H9 (cell line): ENCODE measurements at regions not wholly inside any gene's neighbourhood (a gene's known extent, or its start where the extent isn't known, plus 50 kb on each side); places are given as distances from the start of the nearest gene placed in this dataset.

ENCODE experiments used
- DNase-seq: peaks from one replicate; pipeline ENCODE4 v3.0.0-alpha.2; 2017
- H2AFZ ChIP-seq: one replicate; pipeline ENCODE4 v1.6.1; 2013; ENCODE audit warnings: mild to moderate bottlenecking, low read length, control low read depth, moderate library complexity
- H2AK5ac ChIP-seq: 2 replicates; pipeline ENCODE4 v1.6.1; 2013; ENCODE audit warnings: low read length, control low read depth, mixed read lengths; ENCODE audit not compliant: insufficient read length
- H2BK120ac ChIP-seq: one replicate; pipeline ENCODE4 v1.6.1; 2013; ENCODE audit warnings: low read depth, mild to moderate bottlenecking, low read length, control low read depth, inconsistent platforms; ENCODE audit not compliant: poor library complexity, severe bottlenecking
- H2BK12ac ChIP-seq: 2 replicates; pipeline ENCODE4 v1.6.1; 2013; ENCODE audit warnings: low read length, control low read depth, mixed read lengths, low read depth; ENCODE audit not compliant: insufficient read length
- H2BK15ac ChIP-seq: 2 replicates; pipeline ENCODE4 v1.6.1; 2013; ENCODE audit warnings: low read depth, low read length, control low read depth
- H2BK20ac ChIP-seq: one replicate; pipeline ENCODE4 v1.6.1; 2013; ENCODE audit warnings: low read depth, mild to moderate bottlenecking, low read length, control low read depth, inconsistent platforms; ENCODE audit not compliant: poor library complexity, severe bottlenecking
- H2BK5ac ChIP-seq: 2 replicates; pipeline ENCODE4 v1.6.1; 2013; ENCODE audit warnings: low read length, control low read depth, mixed read lengths; ENCODE audit not compliant: insufficient read length
- H3K14ac ChIP-seq: 2 replicates; pipeline ENCODE4 v1.6.1; 2013; ENCODE audit warnings: low read length, control low read depth; ENCODE audit not compliant: insufficient read depth
- H3K18ac ChIP-seq: 2 replicates; pipeline ENCODE4 v1.6.1; 2013; ENCODE audit warnings: low read depth, mild to moderate bottlenecking, mixed read lengths, low read length, control low read depth; ENCODE audit not compliant: insufficient read length
- H3K23ac ChIP-seq: 2 replicates; pipeline ENCODE4 v1.6.1; 2013; ENCODE audit warnings: low read length, control low read depth, mixed read lengths, low read depth; ENCODE audit not compliant: insufficient read length
- H3K23me2 ChIP-seq: 2 replicates; pipeline ENCODE4 v1.6.1; 2013; ENCODE audit warnings: low read depth, mild to moderate bottlenecking, mixed read lengths, low read length, control low read depth; ENCODE audit not compliant: insufficient read length, poor library complexity, severe bottlenecking
- H3K27ac ChIP-seq: 2 replicates; pipeline ENCODE4 v1.5.1; 2013; ENCODE audit warnings: low read length, control low read depth, mixed read lengths, low read depth; ENCODE audit not compliant: insufficient read length
- H3K27me3 ChIP-seq: 2 replicates; pipeline ENCODE4 v1.6.1; 2013; ENCODE audit warnings: low read length, control low read depth, inconsistent platforms; ENCODE audit not compliant: insufficient read depth
- H3K4ac ChIP-seq: 2 replicates; pipeline ENCODE4 v1.6.1; 2013; ENCODE audit warnings: low read depth, mild to moderate bottlenecking, control low read depth, inconsistent platforms, low read length, moderate library complexity
- H3K4me1 ChIP-seq: 2 replicates; pipeline ENCODE4 v1.6.1; 2013; ENCODE audit warnings: low read length, control low read depth, inconsistent platforms; ENCODE audit not compliant: insufficient read depth
- H3K4me2 ChIP-seq: 2 replicates; pipeline ENCODE4 v1.6.1; 2013; ENCODE audit warnings: low read length, control low read depth, mixed read lengths; ENCODE audit not compliant: insufficient read length, insufficient read depth
- H3K56ac ChIP-seq: 2 replicates; pipeline ENCODE4 v1.6.1; 2013; ENCODE audit warnings: low read depth, mild to moderate bottlenecking, mixed read lengths, low read length, control low read depth; ENCODE audit not compliant: insufficient read length
- H3K79me1 ChIP-seq: 2 replicates; pipeline ENCODE4 v1.6.1; 2013; ENCODE audit warnings: low read depth, mild to moderate bottlenecking, moderate library complexity, low read length, control low read depth, inconsistent platforms; ENCODE audit not compliant: insufficient read depth, poor library complexity, severe bottlenecking
- H3K79me2 ChIP-seq: 2 replicates; pipeline ENCODE4 v1.6.1; 2013; ENCODE audit warnings: low read length, control low read depth, inconsistent platforms; ENCODE audit not compliant: insufficient read depth
- H3K9ac ChIP-seq: 2 replicates; pipeline ENCODE4 v1.6.1; 2013; ENCODE audit warnings: low read length, control low read depth, mixed read lengths; ENCODE audit not compliant: insufficient read length; ENCODE audit errors: extremely low read depth
- H3K9me3 ChIP-seq: one replicate; pipeline ENCODE4 v1.6.1; 2013; ENCODE audit warnings: low read depth, low read length, inconsistent platforms; ENCODE audit not compliant: control insufficient read depth
- H3T11ph ChIP-seq: one replicate; pipeline ENCODE4 v1.6.1; 2013; ENCODE audit warnings: mild to moderate bottlenecking, low read length, control low read depth, inconsistent platforms
- H4K20me1 ChIP-seq: one replicate; pipeline ENCODE4 v1.6.1; 2013; ENCODE audit not compliant: control insufficient read depth, insufficient read length, insufficient read depth
- H4K5ac ChIP-seq: 2 replicates; pipeline ENCODE4 v1.6.1; 2013; ENCODE audit warnings: low read depth, mild to moderate bottlenecking, mixed read lengths, low read length, control low read depth; ENCODE audit not compliant: insufficient read length
- H4K8ac ChIP-seq: replicated peaks from 2 replicates; pipeline ENCODE4 v1.6.1; 2013; ENCODE audit warnings: low read length, control low read depth, mixed read lengths, low read depth; ENCODE audit not compliant: insufficient read length
- H4K91ac ChIP-seq: 2 replicates; pipeline ENCODE4 v1.6.1; 2013; ENCODE audit warnings: low read depth, mild to moderate bottlenecking, moderate library complexity, mixed read lengths, low read length, control low read depth; ENCODE audit not compliant: insufficient read length
- H3K27ac Mint-ChIP-seq, 3 experiments: 2 replicates in 2 of 3; 3 replicates in 1 of 3; pipeline ENCODE4 v1.8.0; 2020 to 2021; ENCODE audit warnings: mixed read lengths in 3 of 3, mild to moderate bottlenecking in 1 of 3, moderate library complexity in 1 of 3
- H3K27me3 Mint-ChIP-seq: 2 replicates; pipeline ENCODE4 v1.8.0; 2021; ENCODE audit warnings: low read depth, mild to moderate bottlenecking, moderate library complexity, mixed read lengths
- H3K36me3 Mint-ChIP-seq, 3 experiments: 2 replicates in 2 of 3; 3 replicates in 1 of 3; pipeline ENCODE4 v1.8.0; 2020 to 2021; ENCODE audit warnings: low read depth in 3 of 3, mixed read lengths in 3 of 3; ENCODE audit not compliant: insufficient read depth in 1 of 3
- H3K4me1 Mint-ChIP-seq, 2 experiments: 2 replicates each; pipeline ENCODE4 v1.8.0; 2020; ENCODE audit warnings: mixed read lengths in 2 of 2
- H3K4me3 Mint-ChIP-seq, 2 experiments: 2 replicates in 1 of 2; 3 replicates in 1 of 2; pipeline ENCODE4 v1.8.0; 2020 to 2021; ENCODE audit warnings: mild to moderate bottlenecking in 2 of 2, mixed read lengths in 2 of 2, moderate library complexity in 1 of 2
- H3K9me3 Mint-ChIP-seq, 2 experiments: 2 replicates in 1 of 2; 3 replicates in 1 of 2; pipeline ENCODE4 v1.8.0; 2020; ENCODE audit warnings: mild to moderate bottlenecking in 2 of 2, mixed read lengths in 2 of 2, moderate library complexity in 1 of 2
- WGBS: extraction: QIAGEN DNeasy Blood & Tissue Kit; methylation state at CpG from one replicate; pipeline ENCODE4 v1.1.7; 2013; ENCODE audit warnings: missing lambda C conversion rate, low lambda C conversion rate, mixed read lengths; ENCODE audit not compliant: insufficient read length; ENCODE audit errors: extremely low coverage; 5-methylcytosine and 5-hydroxymethylcytosine counted together
- TF ChIP-seq, protein P1 (sequence below): fragments of 200-600 bp; sonication (generic); conservative IDR thresholded peaks from 3 replicates; pipeline ENCODE4 v1.8.0; 2021; ENCODE audit warnings: antibody characterized with exemption, mild to moderate bottlenecking

DNA sequence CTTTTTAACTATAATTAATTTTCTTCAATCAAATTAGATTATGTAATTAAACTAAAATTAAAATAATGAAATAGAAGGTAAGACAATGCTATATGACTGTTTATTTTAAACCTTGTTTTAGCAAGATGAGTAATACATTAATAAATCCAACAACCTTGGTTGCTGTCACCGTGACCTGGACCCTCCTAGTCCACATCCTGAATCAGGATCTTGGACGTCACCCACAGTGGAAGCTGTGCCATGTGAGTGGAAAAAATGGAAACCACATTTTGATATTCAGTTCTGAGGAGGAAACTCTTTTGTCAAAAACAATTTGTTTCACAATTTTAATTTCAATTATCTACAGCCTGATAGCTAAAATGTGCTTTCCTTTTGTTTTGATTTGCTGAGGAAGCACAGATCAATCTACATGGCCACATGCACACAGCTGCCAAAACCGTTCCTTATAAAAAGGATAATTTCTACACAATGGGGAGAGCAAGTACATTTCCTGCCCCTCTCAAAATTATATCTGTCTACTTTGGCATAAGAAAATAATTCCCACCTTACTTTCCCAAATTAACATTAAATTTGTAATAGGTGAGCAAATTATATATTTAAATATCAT is 255.5 kb downstream of the RASSF9 start:
- no peak overlapping the region for H2BK15ac ChIP-seq
- no peak overlapping the region for H4K91ac ChIP-seq
- no peak overlapping the region for H2BK12ac ChIP-seq
- no peaks in the 10 kb centered on the region for H3K9me3 Mint-ChIP-seq
- H3K4me1 ChIP-seq: no peaks in the 10 kb centered on the region
- H3K23me2 ChIP-seq: no peaks in the 10 kb centered on the region
- H3K27ac ChIP-seq: no peak overlapping the region
- no peak overlapping the region for H3K9ac ChIP-seq
- H3K4me2 ChIP-seq: no peak overlapping the region
- H2BK5ac ChIP-seq: no peak overlapping the region
- peaks cover 0 to 1% of the 10 kb centered on the region in 2 experiments; a peak in 2 of 4 replicates for H3K4me1 Mint-ChIP-seq
- no peak overlapping the region for H2AFZ ChIP-seq
- H4K5ac ChIP-seq: no peak overlapping the region
- no peak overlapping the region for H3K14ac ChIP-seq
- TF ChIP-seq, protein P1, sequence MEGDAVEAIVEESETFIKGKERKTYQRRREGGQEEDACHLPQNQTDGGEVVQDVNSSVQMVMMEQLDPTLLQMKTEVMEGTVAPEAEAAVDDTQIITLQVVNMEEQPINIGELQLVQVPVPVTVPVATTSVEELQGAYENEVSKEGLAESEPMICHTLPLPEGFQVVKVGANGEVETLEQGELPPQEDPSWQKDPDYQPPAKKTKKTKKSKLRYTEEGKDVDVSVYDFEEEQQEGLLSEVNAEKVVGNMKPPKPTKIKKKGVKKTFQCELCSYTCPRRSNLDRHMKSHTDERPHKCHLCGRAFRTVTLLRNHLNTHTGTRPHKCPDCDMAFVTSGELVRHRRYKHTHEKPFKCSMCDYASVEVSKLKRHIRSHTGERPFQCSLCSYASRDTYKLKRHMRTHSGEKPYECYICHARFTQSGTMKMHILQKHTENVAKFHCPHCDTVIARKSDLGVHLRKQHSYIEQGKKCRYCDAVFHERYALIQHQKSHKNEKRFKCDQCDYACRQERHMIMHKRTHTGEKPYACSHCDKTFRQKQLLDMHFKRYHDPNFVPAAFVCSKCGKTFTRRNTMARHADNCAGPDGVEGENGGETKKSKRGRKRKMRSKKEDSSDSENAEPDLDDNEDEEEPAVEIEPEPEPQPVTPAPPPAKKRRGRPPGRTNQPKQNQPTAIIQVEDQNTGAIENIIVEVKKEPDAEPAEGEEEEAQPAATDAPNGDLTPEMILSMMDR: no peak
- no peak overlapping the region for H3K56ac ChIP-seq
- H3K79me2 ChIP-seq: no peaks in the 10 kb centered on the region
- H2BK20ac ChIP-seq: no peak overlapping the region
- H3K27me3 Mint-ChIP-seq: no peaks in the 10 kb centered on the region
- H4K8ac ChIP-seq: no peak overlapping the region
- no peak for DNase-seq
- H3K79me1 ChIP-seq: no peaks in the 10 kb centered on the region
- no peak overlapping the region for H3K18ac ChIP-seq
- H3K27ac Mint-ChIP-seq: no peak overlapping the region
- no peak overlapping the region for H2BK120ac ChIP-seq
- no peak overlapping the region for H3K4me3 Mint-ChIP-seq
- no CpG with 5 or more reads among the region's 3 CpGs for WGBS
- no peak overlapping the region for H3K23ac ChIP-seq
- no peaks in the 10 kb centered on the region for H3K36me3 Mint-ChIP-seq
- H3T11ph ChIP-seq: no peak overlapping the region
- H3K27me3 ChIP-seq: no peaks in the 10 kb centered on the region
- H3K4ac ChIP-seq: no peak overlapping the region
- no peak overlapping the region for H2AK5ac ChIP-seq
- no peaks in the 10 kb centered on the region for H3K9me3 ChIP-seq
- H4K20me1 ChIP-seq: no peaks in the 10 kb centered on the region
